HCT116 (cell line): ENCODE measurements at regions not wholly inside any gene's neighbourhood (a gene's known extent, or its start where the extent isn't known, plus 50 kb on each side); places are given as distances from the start of the nearest gene placed in this dataset.

Source experiments
- ATAC-seq: fragments of 200-7000 bp; cut with Tn5 transposase; 2 replicates; pipeline ENCODE4 v1.9.1; 2020; ENCODE audit warnings: mild to moderate bottlenecking, moderate library complexity
- BruUV-seq: library from RNA; stranded (reverse); fragments of 400-500 nt; replicated peaks from 2 replicates; lab custom pipeline; 2021; lab: Mats Ljungman, UMichigan
- CTCF ChIA-PET: fragments of 300-600 bp; sonication (Branson Sonifier 250); formaldehyde crosslinking; loops from one replicate; lab custom pipeline; 2021; ENCODE audit warnings: antibody characterized with exemption; lab: Charles Lee
- POLR2A ChIA-PET: fragments of 300-600, 350-600 bp; sonication (Branson Sonifier 250); formaldehyde crosslinking; loops from one replicate; lab custom pipeline; 2021; ENCODE audit warnings: antibody characterized with exemption; lab: Charles Lee
- RAD21 ChIA-PET, 2 experiments: fragments of 300-600 bp; sonication (Branson Sonifier 250); formaldehyde crosslinking; loops; one replicate each; lab custom pipeline; 2023; ENCODE audit warnings: low total read pairs in 2 of 2; ENCODE audit not compliant: uncharacterized antibody in 2 of 2, unreplicated experiment in 2 of 2, low non-redundant PET in 1 of 2; lab: Charles Lee
- DNase-seq: peaks from one replicate; pipeline ENCODE4 v3.0.0-alpha.2; 2010; ENCODE audit warnings: low read depth, low spot score
- H2AFZ ChIP-seq: fragments of 200-600 bp; shearing (Covaris generic), sonication (generic); 2 replicates; pipeline ENCODE4 v1.6.1; 2017; ENCODE audit warnings: low read depth, mixed run types, mixed read lengths, antibody characterized with exemption, low read length; ENCODE audit not compliant: poor library complexity, severe bottlenecking
- H3K27ac ChIP-seq: 2 replicates; pipeline ENCODE4 v1.5.1; 2012; ENCODE audit warnings: low read depth, low read length
- H3K27me3 ChIP-seq: fragments of 200-600 bp; sonication (generic); 2 replicates; pipeline ENCODE4 v1.6.1; 2016; ENCODE audit warnings: mixed run types, low read length, mixed read lengths; ENCODE audit not compliant: insufficient read depth
- H3K36me3 ChIP-seq, 2 experiments: fragments of 200-500 bp in 1 of 2; fragments of 200-600 bp in 1 of 2; sonication (Bioruptor generic) in 1 of 2; sonication (generic) in 1 of 2; 2 replicates each; pipeline versions ENCODE4 v1.5.1 to v1.6.1; 2014 to 2016; ENCODE audit warnings: low read length in 2 of 2, inconsistent platforms in 1 of 2, mixed read lengths in 1 of 2, mixed run types in 1 of 2; ENCODE audit not compliant: insufficient read depth in 2 of 2, control insufficient read depth in 1 of 2
- H3K4me1 ChIP-seq, 2 experiments: fragments of 200-600 bp in 1 of 2; sonication (generic) in 1 of 2; 2 replicates each; pipeline versions ENCODE4 v1.5.1 to v1.6.1; 2012 to 2017; ENCODE audit warnings: low read length in 2 of 2, inconsistent platforms in 1 of 2, mild to moderate bottlenecking in 1 of 2, mixed read lengths in 1 of 2, mixed run types in 1 of 2, moderate library complexity in 1 of 2; ENCODE audit not compliant: insufficient read depth in 2 of 2, control insufficient read depth in 1 of 2
- H3K4me2 ChIP-seq: fragments of 200-600 bp; sonication (generic); 2 replicates; pipeline ENCODE4 v1.6.1; 2017; ENCODE audit warnings: mixed run types, low read length, mixed read lengths
- H3K4me3 ChIP-seq, 2 experiments: fragments of 200-600 bp in 1 of 2; sonication (generic) in 1 of 2; replicated peaks in 1 of 2; 2 replicates each; pipeline ENCODE4 v1.5.1; 2011 to 2016; ENCODE audit warnings: low read length in 2 of 2, control low read depth in 1 of 2, low read depth in 1 of 2, mild to moderate bottlenecking in 1 of 2, mixed read lengths in 1 of 2, mixed run types in 1 of 2
- H3K79me2 ChIP-seq: fragments of 200-600 bp; sonication (generic); 2 replicates; pipeline ENCODE4 v1.6.1; 2017; ENCODE audit warnings: mild to moderate bottlenecking, mixed run types, low read length, moderate library complexity, mixed read lengths; ENCODE audit not compliant: insufficient read depth
- H3K9ac ChIP-seq: fragments of 200-600 bp; sonication (generic); 2 replicates; pipeline ENCODE4 v1.6.1; 2016; ENCODE audit warnings: low read length, mixed read lengths
- H3K9me2 ChIP-seq: fragments of 200-600 bp; sonication (generic), shearing (Covaris generic); 2 replicates; pipeline ENCODE4 v1.6.1; 2017; ENCODE audit warnings: mixed run types, mild to moderate bottlenecking, moderate library complexity; ENCODE audit not compliant: insufficient read depth
- H3K9me3 ChIP-seq, 2 experiments: fragments of 200-500 bp in 1 of 2; fragments of 200-600 bp in 1 of 2; sonication (Bioruptor generic) in 1 of 2; sonication (generic) in 1 of 2; 2 replicates each; pipeline ENCODE4 v1.6.1; 2014 to 2017; ENCODE audit warnings: low read length in 2 of 2, mixed read lengths in 2 of 2, inconsistent platforms in 1 of 2, low read depth in 1 of 2, mild to moderate bottlenecking in 1 of 2, mixed run types in 1 of 2, moderate library complexity in 1 of 2; ENCODE audit not compliant: control insufficient read depth in 1 of 2, insufficient read depth in 1 of 2
- H4K20me1 ChIP-seq: fragments of 200-600 bp; sonication (generic), shearing (Covaris generic); 2 replicates; pipeline ENCODE4 v1.6.1; 2017; ENCODE audit warnings: mixed run types, mild to moderate bottlenecking, moderate library complexity; ENCODE audit not compliant: insufficient read depth
- CBX3 ChIP-seq: IDR thresholded peaks from 2 replicates; pipeline ENCODE4 v1.6.1; 2012; ENCODE audit warnings: low read depth
- EGR1 ChIP-seq: IDR thresholded peaks from 2 replicates; pipeline ENCODE4 v1.6.1; 2012; ENCODE audit warnings: low read depth
- ELF1 ChIP-seq: IDR thresholded peaks from 2 replicates; pipeline ENCODE4 v1.6.1; 2012; ENCODE audit warnings: low read depth, borderline replicate concordance
- EZH2phosphoT487 ChIP-seq: fragments of 200-600 bp; IDR thresholded peaks from 2 replicates; pipeline ENCODE4 v1.6.1; 2018; ENCODE audit warnings: antibody characterized with exemption, borderline replicate concordance
- JUND ChIP-seq: IDR thresholded peaks from 2 replicates; pipeline ENCODE4 v1.6.1; 2012
- POLR2A ChIP-seq: IDR thresholded peaks from 2 replicates; pipeline ENCODE4 v1.7.0; 2011; ENCODE audit warnings: borderline replicate concordance; ENCODE audit not compliant: insufficient read depth, insufficient read length; ENCODE audit errors: extremely low read depth
- SRF ChIP-seq: IDR thresholded peaks from 2 replicates; pipeline ENCODE4 v1.6.1; 2012; ENCODE audit warnings: low read depth
- ZNF274 ChIP-seq: fragments of 200-500 bp; sonication (Bioruptor generic); IDR thresholded peaks from 2 replicates; pipeline ENCODE4 v1.6.1; 2014; ENCODE audit warnings: mild to moderate bottlenecking, low read depth, low read length, inconsistent platforms
- intact Hi-C: fragments of 100-400 bp; cut with micrococcal nuclease; formaldehyde crosslinking; loops from 2 replicates; pipeline ENCODE4 v1.10.0; 2022
- TF ChIP-seq, protein P1 (sequence below): IDR thresholded peaks from 2 replicates; pipeline ENCODE4 v1.6.1; 2011; ENCODE audit warnings: mild to moderate bottlenecking, low read length, moderate library complexity; ENCODE audit not compliant: insufficient replicate concordance; ENCODE audit errors: extremely low read depth

DNA sequence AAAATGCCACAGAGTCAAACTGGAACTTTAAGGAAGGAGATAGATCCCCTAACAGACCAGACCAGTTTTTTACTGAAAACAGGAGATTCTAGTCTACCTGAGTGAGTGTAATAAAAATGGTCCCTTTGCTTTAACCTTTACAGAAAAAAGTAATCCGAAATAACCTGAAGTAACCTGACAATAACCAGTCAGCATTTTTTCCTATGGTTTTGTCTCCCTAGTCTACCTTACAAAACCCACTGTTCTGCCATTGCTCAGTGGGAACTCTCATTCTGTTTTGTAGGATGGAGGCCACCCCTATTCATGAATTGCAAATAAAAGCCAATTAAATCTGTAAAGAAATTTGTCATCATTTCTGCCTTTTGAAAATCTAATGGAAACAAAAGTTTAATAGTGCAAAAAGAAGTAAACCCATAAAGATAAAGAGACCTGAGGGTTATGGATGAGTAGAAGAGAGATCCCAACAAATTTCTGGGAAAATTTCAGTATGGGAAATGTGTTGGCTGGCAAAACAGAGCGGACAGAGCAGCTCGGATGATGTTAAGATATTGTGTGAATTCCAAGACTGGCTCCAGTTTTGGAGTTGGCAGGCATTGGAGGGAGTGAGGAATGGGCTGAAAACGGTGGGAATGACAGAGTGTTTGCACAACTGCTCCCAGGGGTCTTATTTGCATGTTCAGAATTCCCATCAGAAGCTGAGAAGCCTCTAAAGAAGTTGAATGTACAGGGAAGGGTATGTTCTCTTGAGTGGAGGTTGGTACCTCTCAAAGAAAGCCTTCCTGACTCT is 104.7 kb upstream of the RALGAPA2 start:
- Histone ChIP-seq H4K20me1 (no peaks in the 10 kb centered on the region), H3K9me3 (no peaks in the 10 kb centered on the region), H3K4me1 (no peaks in the 10 kb centered on the region), H3K4me2 (no peak overlapping the region), H3K36me3 (no peaks in the 10 kb centered on the region), H2AFZ (no peak overlapping the region), H3K4me3 (no peak overlapping the region), H3K9me2 (no peaks in the 10 kb centered on the region), H3K27me3 (peaks cover 4% of the 10 kb centered on the region; the same call in 1 of the 2 replicates), H3K79me2 (no peaks in the 10 kb centered on the region), H3K27ac (no peak overlapping the region), H3K9ac (no peak overlapping the region)
- no TSS peak for BruUV-seq
- RAD21 ChIA-PET: no interaction called here
- DNase-seq (no peak), ATAC-seq (no peak)
- intact Hi-C loops: no loop called here
- POLR2A ChIA-PET: no interaction called here
- TF ChIP-seq JUND (no peak), SRF (no peak), POLR2A (no peak), EZH2phosphoT487 (no peak), CBX3 (no peak), EGR1 (no peak), ZNF274 (no peak), ELF1 (no peak)
- TF ChIP-seq, protein P1, sequence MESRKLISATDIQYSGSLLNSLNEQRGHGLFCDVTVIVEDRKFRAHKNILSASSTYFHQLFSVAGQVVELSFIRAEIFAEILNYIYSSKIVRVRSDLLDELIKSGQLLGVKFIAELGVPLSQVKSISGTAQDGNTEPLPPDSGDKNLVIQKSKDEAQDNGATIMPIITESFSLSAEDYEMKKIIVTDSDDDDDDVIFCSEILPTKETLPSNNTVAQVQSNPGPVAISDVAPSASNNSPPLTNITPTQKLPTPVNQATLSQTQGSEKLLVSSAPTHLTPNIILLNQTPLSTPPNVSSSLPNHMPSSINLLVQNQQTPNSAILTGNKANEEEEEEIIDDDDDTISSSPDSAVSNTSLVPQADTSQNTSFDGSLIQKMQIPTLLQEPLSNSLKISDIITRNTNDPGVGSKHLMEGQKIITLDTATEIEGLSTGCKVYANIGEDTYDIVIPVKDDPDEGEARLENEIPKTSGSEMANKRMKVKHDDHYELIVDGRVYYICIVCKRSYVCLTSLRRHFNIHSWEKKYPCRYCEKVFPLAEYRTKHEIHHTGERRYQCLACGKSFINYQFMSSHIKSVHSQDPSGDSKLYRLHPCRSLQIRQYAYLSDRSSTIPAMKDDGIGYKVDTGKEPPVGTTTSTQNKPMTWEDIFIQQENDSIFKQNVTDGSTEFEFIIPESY: no peak
- CTCF ChIA-PET: interaction anchor here (0.7 kb wide), 1 partner anchor 24 kb away, joined by 3 read pairs; no protein-coding TSS in a partner anchor
